GM12878 (cell line): ENCODE measurements at regions not wholly inside any gene's neighbourhood (a gene's known extent, or its start where the extent isn't known, plus 50 kb on each side); places are given as distances from the start of the nearest gene placed in this dataset.

ENCODE experiments used
- ATAC-seq: fragments of 200-7000 bp; cut with Tn5 transposase; 3 replicates; pipeline ENCODE4 v1.9.1; 2020; ENCODE audit warnings: mild to moderate bottlenecking, moderate library complexity
- BruUV-seq: library from RNA; stranded (reverse); fragments of 400-500 nt; replicated peaks from 2 replicates; lab custom pipeline; 2021; lab: Mats Ljungman, UMichigan
- CTCF ChIA-PET: fragments of 300-600 bp; sonication (Branson Sonifier 250); formaldehyde crosslinking; extraction: SDS; loops from one replicate; lab custom pipeline; 2021; ENCODE audit warnings: inconsistent platforms; lab: Yijun Ruan, JAX
- POLR2A ChIA-PET: fragments of 350-600 bp; formaldehyde crosslinking; extraction: SDS; loops from one replicate; lab custom pipeline; 2021; ENCODE audit warnings: inconsistent platforms; lab: Charles Lee
- RAD21 ChIA-PET: fragments of 300-600 bp; sonication (Branson Sonifier 250); formaldehyde crosslinking; loops from one replicate; lab custom pipeline; 2023; ENCODE audit warnings: antibody characterized with exemption; ENCODE audit not compliant: unreplicated experiment; lab: Charles Lee
- SMC1A ChIA-PET: fragments of 300-600 bp; sonication (Branson Sonifier 250); formaldehyde crosslinking; loops from one replicate; lab custom pipeline; 2023; ENCODE audit not compliant: unreplicated experiment, uncharacterized antibody; lab: Charles Lee
- DNase-seq: peaks from one replicate; pipeline ENCODE4 v3.0.0-alpha.2; 2011; ENCODE audit warnings: low read depth, low spot score
- FAIRE-seq: peaks from 3 replicates; lab custom pipeline; 2011; peaks lifted over from hg19 to GRCh38; lab: Jason Lieb, UNC
- H2AFZ ChIP-seq: 2 replicates; pipeline ENCODE4 v1.6.0; 2011; ENCODE audit warnings: low read depth, low read length, control low read depth; ENCODE audit not compliant: control insufficient read depth
- H3K27ac ChIP-seq: 2 replicates; pipeline ENCODE4 v1.5.1; 2011; ENCODE audit warnings: control low read depth; ENCODE audit not compliant: control insufficient read depth, insufficient read depth
- H3K27me3 ChIP-seq, 2 experiments: replicated peaks in 1 of 2; 2 replicates each; pipeline versions ENCODE4 v1.6.0 to v1.6.1; 2011; ENCODE audit warnings: low read length in 1 of 2; ENCODE audit not compliant: control insufficient read depth in 2 of 2, insufficient read depth in 2 of 2
- H3K36me3 ChIP-seq, 2 experiments: 2 replicates each; pipeline ENCODE4 v1.5.1; 2011; ENCODE audit warnings: low read length in 1 of 2; ENCODE audit not compliant: control insufficient read depth in 2 of 2, insufficient read depth in 2 of 2
- H3K4me1 ChIP-seq: 2 replicates; pipeline ENCODE4 v1.6.1; 2011; ENCODE audit warnings: mild to moderate bottlenecking, low read length, moderate library complexity, mixed read lengths; ENCODE audit not compliant: control insufficient read depth, insufficient read depth
- H3K4me2 ChIP-seq: 2 replicates; pipeline ENCODE4 v1.6.0; 2011; ENCODE audit warnings: control low read depth; ENCODE audit not compliant: control insufficient read depth, insufficient read depth
- H3K4me3 ChIP-seq: fragments of 200-600 bp; sonication (generic); 2 replicates; pipeline ENCODE4 v1.5.1; 2016
- H3K79me2 ChIP-seq: 2 replicates; pipeline ENCODE4 v1.6.0; 2011; ENCODE audit warnings: low read length; ENCODE audit not compliant: control insufficient read depth, insufficient read depth
- H3K9ac ChIP-seq: 2 replicates; pipeline ENCODE4 v1.8.0; 2011; ENCODE audit warnings: low read length, control low read depth, mixed read lengths; ENCODE audit not compliant: control insufficient read depth, insufficient read depth
- H3K9me3 ChIP-seq: replicated peaks from 3 replicates; pipeline ENCODE4 v1.5.1; 2011; ENCODE audit warnings: mild to moderate bottlenecking, low read length; ENCODE audit not compliant: control insufficient read depth, insufficient read depth
- H4K20me1 ChIP-seq: 2 replicates; pipeline ENCODE4 v1.6.0; 2011; ENCODE audit not compliant: control insufficient read depth, insufficient read depth
- CEBPZ ChIP-seq: fragments of 150-350 bp; IDR thresholded peaks from 2 replicates; pipeline ENCODE4 v1.6.1; 2016; ENCODE audit warnings: low read depth, low read length
- HCFC1 ChIP-seq: fragments of 150-350 bp; IDR thresholded peaks from 2 replicates; pipeline ENCODE4 v1.6.1; 2014; ENCODE audit warnings: low read length
- JUNB ChIP-seq: IDR thresholded peaks from 2 replicates; pipeline ENCODE4 v1.6.1; 2016; ENCODE audit warnings: antibody characterized with exemption, mild to moderate bottlenecking
- NFXL1 ChIP-seq: fragments of 450-650 bp; IDR thresholded peaks from 2 replicates; pipeline ENCODE4 v1.6.1; 2017; ENCODE audit warnings: antibody characterized with exemption, mild to moderate bottlenecking, borderline replicate concordance
- PBX3 ChIP-seq: IDR thresholded peaks from 2 replicates; pipeline ENCODE4 v1.6.1; 2011; ENCODE audit warnings: mild to moderate bottlenecking, low read depth, low read length, moderate library complexity; ENCODE audit not compliant: insufficient replicate concordance
- TAF1 ChIP-seq: IDR thresholded peaks from 2 replicates; pipeline ENCODE4 v1.6.1; 2011; ENCODE audit warnings: mild to moderate bottlenecking, low read depth, low read length, borderline replicate concordance
- YY1 ChIP-seq: IDR thresholded peaks from 2 replicates; pipeline ENCODE4 v1.6.1; 2011; ENCODE audit warnings: low read depth, mild to moderate bottlenecking, low read length
- WGBS: methylation state at CpG from one replicate; pipeline ENCODE4 v1.1.6; 2016; ENCODE audit warnings: low lambda C conversion rate; ENCODE audit not compliant: insufficient replicate concordance, insufficient coverage; ENCODE audit errors: missing lambda C conversion rate; 5-methylcytosine and 5-hydroxymethylcytosine counted together
- in situ Hi-C: fragments of 300-500 bp; cut with MboI; formaldehyde crosslinking; loops from 9 replicates; pipeline ENCODE4 v1.14.3; 2018; ENCODE audit warnings: mixed read lengths
- intact Hi-C: fragments of 100-400 bp; cut with micrococcal nuclease; formaldehyde crosslinking; loops from one replicate; pipeline ENCODE4 v1.14.2; 2022; ENCODE audit not compliant: unreplicated experiment
- TF ChIP-seq, protein P1 (sequence below): fragments of 450-650 bp; formaldehyde crosslinking; IDR thresholded peaks from 2 replicates; pipeline ENCODE4 v1.4.0; 2020; ENCODE audit warnings: mild to moderate bottlenecking, moderate library complexity

- TF ChIP-seq PBX3: no peak
- no peak for TF ChIP-seq YY1
- no peak for TF ChIP-seq NFXL1
- TF ChIP-seq CEBPZ: no peak
- TF ChIP-seq TAF1: no peak
Observed at GRCh38 chr20:7196481-7196880, 429.0 kb downstream of the BMP2 start (continued).

DNA sequence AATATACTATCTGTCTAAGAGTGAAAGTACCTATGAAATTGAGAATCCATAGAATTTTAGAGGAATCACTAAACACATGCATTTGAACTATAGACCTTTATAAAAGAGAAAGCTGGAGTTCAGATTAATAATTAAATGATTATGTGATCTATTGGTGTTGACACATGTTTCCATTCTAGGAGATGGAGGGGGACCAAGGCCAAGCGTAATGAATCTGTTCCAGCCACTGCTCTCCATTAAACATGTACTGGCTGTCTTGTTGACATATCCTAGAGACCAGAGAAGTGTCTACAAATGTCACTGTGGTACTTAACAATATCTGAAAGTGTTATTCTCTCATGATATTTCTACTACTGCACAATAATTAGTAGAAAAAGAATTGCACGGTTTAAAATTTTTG, 432.4 kb downstream of the BMP2 start:
- no peak overlapping the region for H3K27ac ChIP-seq
- H3K4me3 ChIP-seq: no peak overlapping the region
- BruUV-seq: no TSS peak
- ChIA-PET RAD21 (no interaction called here), SMC1A (interaction anchor here (1.2 kb wide), 1 partner anchor 53 kb away, joined by 4 read pairs; no protein-coding TSS in a partner anchor), POLR2A (no interaction called here), CTCF (interaction anchor here (1.0 kb wide), 1 partner anchor 20 kb away, joined by 3 read pairs; no protein-coding TSS in a partner anchor)
- no peaks in the 10 kb centered on the region for H3K36me3 ChIP-seq
- intact Hi-C loops: loop anchor here (10.0 kb wide), 1 partner anchor 55 kb away; no protein-coding TSS in a partner anchor
- no peaks in the 10 kb centered on the region for H3K79me2 ChIP-seq
- FAIRE-seq: no peak
- H4K20me1 ChIP-seq: no peaks in the 10 kb centered on the region
- TF ChIP-seq, protein P1, sequence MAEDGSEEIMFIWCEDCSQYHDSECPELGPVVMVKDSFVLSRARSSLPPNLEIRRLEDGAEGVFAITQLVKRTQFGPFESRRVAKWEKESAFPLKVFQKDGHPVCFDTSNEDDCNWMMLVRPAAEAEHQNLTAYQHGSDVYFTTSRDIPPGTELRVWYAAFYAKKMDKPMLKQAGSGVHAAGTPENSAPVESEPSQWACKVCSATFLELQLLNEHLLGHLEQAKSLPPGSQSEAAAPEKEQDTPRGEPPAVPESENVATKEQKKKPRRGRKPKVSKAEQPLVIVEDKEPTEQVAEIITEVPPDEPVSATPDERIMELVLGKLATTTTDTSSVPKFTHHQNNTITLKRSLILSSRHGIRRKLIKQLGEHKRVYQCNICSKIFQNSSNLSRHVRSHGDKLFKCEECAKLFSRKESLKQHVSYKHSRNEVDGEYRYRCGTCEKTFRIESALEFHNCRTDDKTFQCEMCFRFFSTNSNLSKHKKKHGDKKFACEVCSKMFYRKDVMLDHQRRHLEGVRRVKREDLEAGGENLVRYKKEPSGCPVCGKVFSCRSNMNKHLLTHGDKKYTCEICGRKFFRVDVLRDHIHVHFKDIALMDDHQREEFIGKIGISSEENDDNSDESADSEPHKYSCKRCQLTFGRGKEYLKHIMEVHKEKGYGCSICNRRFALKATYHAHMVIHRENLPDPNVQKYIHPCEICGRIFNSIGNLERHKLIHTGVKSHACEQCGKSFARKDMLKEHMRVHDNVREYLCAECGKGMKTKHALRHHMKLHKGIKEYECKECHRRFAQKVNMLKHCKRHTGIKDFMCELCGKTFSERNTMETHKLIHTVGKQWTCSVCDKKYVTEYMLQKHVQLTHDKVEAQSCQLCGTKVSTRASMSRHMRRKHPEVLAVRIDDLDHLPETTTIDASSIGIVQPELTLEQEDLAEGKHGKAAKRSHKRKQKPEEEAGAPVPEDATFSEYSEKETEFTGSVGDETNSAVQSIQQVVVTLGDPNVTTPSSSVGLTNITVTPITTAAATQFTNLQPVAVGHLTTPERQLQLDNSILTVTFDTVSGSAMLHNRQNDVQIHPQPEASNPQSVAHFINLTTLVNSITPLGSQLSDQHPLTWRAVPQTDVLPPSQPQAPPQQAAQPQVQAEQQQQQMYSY (CRISPR knock-in tag): no peak
- no peak for TF ChIP-seq JUNB
- TF ChIP-seq HCFC1: no peak
- H3K4me2 ChIP-seq: no peak overlapping the region
- no peak overlapping the region for H2AFZ ChIP-seq
- no peak for ATAC-seq
- no peaks in the 10 kb centered on the region for H3K9me3 ChIP-seq
- DNase-seq: no peak
- no peak overlapping the region for H3K9ac ChIP-seq
- no peaks in the 10 kb centered on the region for H3K27me3 ChIP-seq
- 77% methylated on average over 2 of the region's 2 CpGs for WGBS
- in situ Hi-C loops: no loop called here
- no peaks in the 10 kb centered on the region for H3K4me1 ChIP-seq
